ENCODE measurements at regions not wholly inside any gene's neighbourhood (a gene's known extent, or its start where the extent isn't known, plus 50 kb on each side); places are given as distances from the start of the nearest gene placed in this dataset.

DNA sequence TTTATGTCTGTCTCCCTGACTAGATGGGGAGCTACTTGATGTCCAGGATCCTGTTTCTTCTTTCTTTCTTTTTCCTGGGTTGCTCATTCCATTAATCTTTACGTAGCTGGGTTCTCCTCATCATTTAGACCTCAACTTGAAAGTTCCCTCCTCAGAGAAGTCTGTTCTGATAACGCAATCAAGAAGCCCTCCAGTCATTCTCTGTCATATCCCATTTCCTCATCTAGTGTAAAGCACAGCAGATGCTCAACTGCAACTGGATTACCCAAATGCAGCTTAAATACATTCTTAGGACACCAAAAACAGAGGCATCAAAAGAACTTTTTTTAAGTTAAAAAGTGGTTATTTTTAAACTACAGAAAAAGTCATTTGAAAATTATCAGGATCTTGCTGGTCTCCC, 51.7 kb upstream of the ST3GAL6 start:
- Histone ChIP-seq H3K4me1 (ENCODE audit: insufficient read depth, low read length) (peaks cover 7% of the 10 kb centered on the region; the same call in 1 of the 2 replicates), H3K79me2 (ENCODE audit: insufficient read depth, low read length) (no peaks in the 10 kb centered on the region), H3K4me2 (ENCODE audit: low read depth, low read length) (no peak overlapping the region), H2AFZ (ENCODE audit: low read length) (no peak overlapping the region), H4K20me1 (ENCODE audit: insufficient read depth, low read length) (no peaks in the 10 kb centered on the region), H3K27me3 (ENCODE audit: control insufficient read depth in 1 of 2, insufficient read depth in 2 of 2, low read length in 2 of 2) (no peaks in the 10 kb centered on the region; a peak in 1 of 5 replicates), H3K9me3 (ENCODE audit: low read length) (no peaks in the 10 kb centered on the region), H3K27ac (ENCODE audit: extremely low read length, insufficient read depth, low read length) (no peak overlapping the region), H3K4me3 (replicated peaks in 1 of 3; ENCODE audit: insufficient read depth in 1 of 3, low read depth in 2 of 3, low read length in 3 of 3) (no peak overlapping the region), H3K9ac (ENCODE audit: insufficient read depth, low read depth, low read length) (no peak overlapping the region), H3K36me3 (replicated peaks in 1 of 2; ENCODE audit: control insufficient read depth in 1 of 2, insufficient read depth in 2 of 2, low read length in 2 of 2) (no peaks in the 10 kb centered on the region)
- no peak for DNase-seq (ENCODE audit: low spot score)
- TF ChIP-seq ZNF674 (CRISPR knock-in tag; IDR thresholded peaks at IDR 0.05; ENCODE audit: low read depth) (no peak), HES4 (CRISPR knock-in tag; IDR thresholded peaks at IDR 0.05; ENCODE audit: borderline replicate concordance) (no peak), CCAR2 (optimal IDR thresholded peaks at IDR 0.05; ENCODE audit: low read depth, low read length) (no peak), ELF4 (CRISPR knock-in tag; IDR thresholded peaks at IDR 0.05; ENCODE audit: borderline replicate concordance) (no peak), RXRA (CRISPR knock-in tag; IDR thresholded peaks at IDR 0.05) (no peak), ZNF781 (CRISPR knock-in tag; IDR thresholded peaks at IDR 0.05; ENCODE audit: borderline replicate concordance, not compliant biosample characterization) (no peak), SRY (CRISPR knock-in tag; IDR thresholded peaks at IDR 0.05) (no peak), ZNF558 (CRISPR knock-in tag; IDR thresholded peaks at IDR 0.05; ENCODE audit: borderline replicate concordance) (no peak), ZNF180 (CRISPR knock-in tag; IDR thresholded peaks at IDR 0.05; ENCODE audit: borderline replicate concordance, low read depth) (no peak), ARID2 (CRISPR knock-in tag; IDR thresholded peaks at IDR 0.05; ENCODE audit: borderline replicate concordance) (no peak)
- TF ChIP-seq, protein P1, sequence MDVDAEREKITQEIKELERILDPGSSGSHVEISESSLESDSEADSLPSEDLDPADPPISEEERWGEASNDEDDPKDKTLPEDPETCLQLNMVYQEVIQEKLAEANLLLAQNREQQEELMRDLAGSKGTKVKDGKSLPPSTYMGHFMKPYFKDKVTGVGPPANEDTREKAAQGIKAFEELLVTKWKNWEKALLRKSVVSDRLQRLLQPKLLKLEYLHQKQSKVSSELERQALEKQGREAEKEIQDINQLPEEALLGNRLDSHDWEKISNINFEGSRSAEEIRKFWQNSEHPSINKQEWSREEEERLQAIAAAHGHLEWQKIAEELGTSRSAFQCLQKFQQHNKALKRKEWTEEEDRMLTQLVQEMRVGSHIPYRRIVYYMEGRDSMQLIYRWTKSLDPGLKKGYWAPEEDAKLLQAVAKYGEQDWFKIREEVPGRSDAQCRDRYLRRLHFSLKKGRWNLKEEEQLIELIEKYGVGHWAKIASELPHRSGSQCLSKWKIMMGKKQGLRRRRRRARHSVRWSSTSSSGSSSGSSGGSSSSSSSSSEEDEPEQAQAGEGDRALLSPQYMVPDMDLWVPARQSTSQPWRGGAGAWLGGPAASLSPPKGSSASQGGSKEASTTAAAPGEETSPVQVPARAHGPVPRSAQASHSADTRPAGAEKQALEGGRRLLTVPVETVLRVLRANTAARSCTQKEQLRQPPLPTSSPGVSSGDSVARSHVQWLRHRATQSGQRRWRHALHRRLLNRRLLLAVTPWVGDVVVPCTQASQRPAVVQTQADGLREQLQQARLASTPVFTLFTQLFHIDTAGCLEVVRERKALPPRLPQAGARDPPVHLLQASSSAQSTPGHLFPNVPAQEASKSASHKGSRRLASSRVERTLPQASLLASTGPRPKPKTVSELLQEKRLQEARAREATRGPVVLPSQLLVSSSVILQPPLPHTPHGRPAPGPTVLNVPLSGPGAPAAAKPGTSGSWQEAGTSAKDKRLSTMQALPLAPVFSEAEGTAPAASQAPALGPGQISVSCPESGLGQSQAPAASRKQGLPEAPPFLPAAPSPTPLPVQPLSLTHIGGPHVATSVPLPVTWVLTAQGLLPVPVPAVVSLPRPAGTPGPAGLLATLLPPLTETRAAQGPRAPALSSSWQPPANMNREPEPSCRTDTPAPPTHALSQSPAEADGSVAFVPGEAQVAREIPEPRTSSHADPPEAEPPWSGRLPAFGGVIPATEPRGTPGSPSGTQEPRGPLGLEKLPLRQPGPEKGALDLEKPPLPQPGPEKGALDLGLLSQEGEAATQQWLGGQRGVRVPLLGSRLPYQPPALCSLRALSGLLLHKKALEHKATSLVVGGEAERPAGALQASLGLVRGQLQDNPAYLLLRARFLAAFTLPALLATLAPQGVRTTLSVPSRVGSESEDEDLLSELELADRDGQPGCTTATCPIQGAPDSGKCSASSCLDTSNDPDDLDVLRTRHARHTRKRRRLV (CRISPR knock-in tag; IDR thresholded peaks at IDR 0.05), result no peak
- TF ChIP-seq, protein P2, sequence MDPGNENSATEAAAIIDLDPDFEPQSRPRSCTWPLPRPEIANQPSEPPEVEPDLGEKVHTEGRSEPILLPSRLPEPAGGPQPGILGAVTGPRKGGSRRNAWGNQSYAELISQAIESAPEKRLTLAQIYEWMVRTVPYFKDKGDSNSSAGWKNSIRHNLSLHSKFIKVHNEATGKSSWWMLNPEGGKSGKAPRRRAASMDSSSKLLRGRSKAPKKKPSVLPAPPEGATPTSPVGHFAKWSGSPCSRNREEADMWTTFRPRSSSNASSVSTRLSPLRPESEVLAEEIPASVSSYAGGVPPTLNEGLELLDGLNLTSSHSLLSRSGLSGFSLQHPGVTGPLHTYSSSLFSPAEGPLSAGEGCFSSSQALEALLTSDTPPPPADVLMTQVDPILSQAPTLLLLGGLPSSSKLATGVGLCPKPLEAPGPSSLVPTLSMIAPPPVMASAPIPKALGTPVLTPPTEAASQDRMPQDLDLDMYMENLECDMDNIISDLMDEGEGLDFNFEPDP (CRISPR knock-in tag; conservative IDR thresholded peaks at IDR 0.05), result no peak
- ChIA-PET CTCF (ENCODE audit: low intra/inter-chr PET ratio, low total read pairs) (no interaction called here), POLR2A (no interaction called here)
- in situ Hi-C loops (cut with HindIII; ENCODE audit: extremely low pct_ligation_motif_present, low pct_unique_long_range_greater_than_20kb), result no loop called here
- ATAC-seq, result no peak
- WGBS (ENCODE audit: low lambda C conversion rate), result 50% methylated on average over 2 of the region's 2 CpGs
- BruUV-seq (replicated peaks), result no TSS peak
- FAIRE-seq, result no peak
- intact Hi-C loops (cut with micrococcal nuclease; ENCODE audit: unreplicated experiment), result no loop called here

Data from HepG2 (cell line).